Endothelial cell (in vitro differentiated cells): ENCODE measurements at regions not wholly inside any gene's neighbourhood (a gene's known extent, or its start where the extent isn't known, plus 50 kb on each side); places are given as distances from the start of the nearest gene placed in this dataset.

Experiments used
- DNase-seq: peaks from one replicate; pipeline ENCODE4 v3.0.0; 2021; ENCODE audit warnings: low spot score
- H3K27ac Mint-ChIP-seq: one replicate; pipeline ENCODE4 v1.8.0; 2021; ENCODE audit warnings: mixed read lengths, inconsistent platforms; ENCODE audit not compliant: unreplicated experiment
- H3K27me3 Mint-ChIP-seq: one replicate; pipeline ENCODE4 v1.8.0; 2021; ENCODE audit warnings: mild to moderate bottlenecking, moderate library complexity, mixed read lengths, inconsistent platforms; ENCODE audit not compliant: unreplicated experiment
- H3K36me3 Mint-ChIP-seq: one replicate; pipeline ENCODE4 v1.8.0; 2021; ENCODE audit warnings: mild to moderate bottlenecking, low read depth, mixed read lengths, inconsistent platforms; ENCODE audit not compliant: unreplicated experiment
- H3K4me1 Mint-ChIP-seq: one replicate; pipeline ENCODE4 v1.8.0; 2021; ENCODE audit warnings: mild to moderate bottlenecking, mixed read lengths, inconsistent platforms; ENCODE audit not compliant: unreplicated experiment
- H3K4me3 Mint-ChIP-seq: one replicate; pipeline ENCODE4 v1.8.0; 2021; ENCODE audit warnings: mild to moderate bottlenecking, mixed read lengths, inconsistent platforms; ENCODE audit not compliant: unreplicated experiment
- H3K9me3 Mint-ChIP-seq: one replicate; pipeline ENCODE4 v1.8.0; 2021; ENCODE audit warnings: mixed read lengths, inconsistent platforms; ENCODE audit not compliant: unreplicated experiment
- CTCF ChIP-seq: fragments of 200-600 bp; sonication (generic); IDR thresholded peaks from one replicate; pipeline ENCODE4 v1.5.0; 2021; ENCODE audit warnings: antibody characterized with exemption; ENCODE audit not compliant: unreplicated experiment

- H3K9me3 Mint-ChIP-seq: no peaks in the 10 kb centered on the region
- no peak overlapping the region for H3K4me3 Mint-ChIP-seq
- no peak overlapping the region for H3K27ac Mint-ChIP-seq
- no peak for TF ChIP-seq CTCF
- H3K4me1 Mint-ChIP-seq: peaks cover 2% of the 10 kb centered on the region
- H3K36me3 Mint-ChIP-seq: no peaks in the 10 kb centered on the region
- H3K27me3 Mint-ChIP-seq: no peaks in the 10 kb centered on the region
- no peak for DNase-seq
These were observed 515.6 kb downstream of the ZIC1 start for GRCh38 chr3:147924755-147925154.

- H3K9me3 Mint-ChIP-seq: no peaks in the 10 kb centered on the region
- no peak overlapping the region for H3K4me3 Mint-ChIP-seq
- H3K36me3 Mint-ChIP-seq: no peaks in the 10 kb centered on the region
- no peak overlapping the region for H3K27ac Mint-ChIP-seq
- H3K4me1 Mint-ChIP-seq: peaks cover 7% of the 10 kb centered on the region
- no peak for DNase-seq
- no peaks in the 10 kb centered on the region for H3K27me3 Mint-ChIP-seq
- no peak for TF ChIP-seq CTCF
These were observed 516.1 kb downstream of the ZIC1 start for GRCh38 chr3:147925272-147925671.

DNA sequence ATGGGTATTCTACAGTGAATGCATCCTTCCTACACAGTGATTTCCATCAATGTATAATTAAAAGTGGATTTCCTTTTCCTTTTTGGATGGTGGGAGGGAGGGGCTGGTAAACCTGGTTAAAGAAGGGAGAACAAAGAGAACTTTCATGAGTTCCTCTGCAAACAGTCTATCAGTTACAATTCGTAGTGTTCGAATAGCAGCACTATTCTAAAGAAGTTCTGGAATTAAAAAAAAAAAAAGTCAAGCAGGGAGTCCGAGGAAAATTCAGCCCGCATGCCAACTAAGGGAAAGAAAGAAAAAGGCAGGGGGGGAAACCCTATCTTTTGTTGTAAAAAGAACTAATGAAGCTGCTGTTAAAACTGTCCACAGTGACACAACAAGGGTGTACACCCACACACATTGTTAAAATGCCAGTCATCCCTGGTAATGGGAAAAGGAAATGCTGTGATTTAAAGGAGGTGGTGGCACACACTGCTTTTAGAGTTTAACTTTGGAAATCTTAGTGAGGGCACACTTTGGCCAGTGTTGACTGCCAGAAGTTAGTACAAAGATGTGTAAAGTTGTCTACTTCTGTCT, 521.2 kb downstream of the ZIC1 start:
- peaks cover 21% of the 10 kb centered on the region for H3K4me1 Mint-ChIP-seq
- no peaks in the 10 kb centered on the region for H3K27me3 Mint-ChIP-seq
- no peak for DNase-seq
- H3K9me3 Mint-ChIP-seq: no peaks in the 10 kb centered on the region
- H3K27ac Mint-ChIP-seq: peak overlapping the region; percentile 15
- no peak overlapping the region for H3K4me3 Mint-ChIP-seq
- TF ChIP-seq CTCF: no peak
- no peaks in the 10 kb centered on the region for H3K36me3 Mint-ChIP-seq

DNA sequence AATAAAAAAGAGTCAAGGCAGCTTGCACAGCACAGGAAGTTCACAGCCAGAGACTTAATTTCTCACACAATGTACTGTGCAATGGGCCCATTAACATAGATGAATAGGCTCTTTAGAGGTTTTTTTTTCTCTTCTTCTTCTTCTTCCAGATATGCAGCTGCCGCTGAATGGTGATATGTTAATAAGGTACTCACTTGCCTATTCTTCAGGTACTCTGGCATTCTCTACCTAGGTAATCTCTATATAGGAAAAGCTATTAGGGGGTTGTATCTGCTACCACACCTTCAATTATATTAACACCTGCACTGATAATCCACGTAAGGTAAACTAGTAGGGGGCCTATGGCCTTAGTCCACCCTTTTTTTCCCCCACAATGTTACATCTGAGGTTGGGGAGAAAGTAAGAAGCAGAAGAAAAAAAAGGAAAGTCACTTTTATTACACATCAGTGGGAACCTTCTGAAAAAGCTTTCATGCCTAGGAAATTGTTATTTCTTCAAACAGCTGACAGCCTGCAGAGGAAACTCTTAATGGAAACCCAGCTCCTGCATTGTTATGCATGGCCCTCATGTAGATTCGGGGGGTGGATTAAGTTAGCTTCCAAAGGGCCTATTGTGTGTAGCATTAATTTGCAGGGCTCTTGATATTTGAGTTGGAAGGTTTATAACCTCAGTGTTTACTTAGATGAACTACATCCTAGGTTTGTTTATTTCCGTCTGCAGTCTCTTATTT, 525.5 kb downstream of the ZIC1 start:
- Mint-ChIP-seq H3K27ac (no peak overlapping the region), H3K36me3 (no peaks in the 10 kb centered on the region), H3K27me3 (no peaks in the 10 kb centered on the region), H3K4me1 (peaks cover 21% of the 10 kb centered on the region), H3K9me3 (no peaks in the 10 kb centered on the region), H3K4me3 (no peak overlapping the region)
- no peak for TF ChIP-seq CTCF
- DNase-seq: no peak

GRCh38 chr3:147937341-147937740, 528.2 kb downstream of the ZIC1 start:
- Mint-ChIP-seq H3K4me1 (peaks cover 16% of the 10 kb centered on the region), H3K27me3 (no peaks in the 10 kb centered on the region), H3K36me3 (no peaks in the 10 kb centered on the region), H3K9me3 (no peaks in the 10 kb centered on the region), H3K27ac (no peak overlapping the region), H3K4me3 (no peak overlapping the region)
- no peak for DNase-seq
- TF ChIP-seq CTCF: no peak
